ENCODE measurements at regions not wholly inside any gene's neighbourhood (a gene's known extent, or its start where the extent isn't known, plus 50 kb on each side); places are given as distances from the start of the nearest gene placed in this dataset.

DNA sequence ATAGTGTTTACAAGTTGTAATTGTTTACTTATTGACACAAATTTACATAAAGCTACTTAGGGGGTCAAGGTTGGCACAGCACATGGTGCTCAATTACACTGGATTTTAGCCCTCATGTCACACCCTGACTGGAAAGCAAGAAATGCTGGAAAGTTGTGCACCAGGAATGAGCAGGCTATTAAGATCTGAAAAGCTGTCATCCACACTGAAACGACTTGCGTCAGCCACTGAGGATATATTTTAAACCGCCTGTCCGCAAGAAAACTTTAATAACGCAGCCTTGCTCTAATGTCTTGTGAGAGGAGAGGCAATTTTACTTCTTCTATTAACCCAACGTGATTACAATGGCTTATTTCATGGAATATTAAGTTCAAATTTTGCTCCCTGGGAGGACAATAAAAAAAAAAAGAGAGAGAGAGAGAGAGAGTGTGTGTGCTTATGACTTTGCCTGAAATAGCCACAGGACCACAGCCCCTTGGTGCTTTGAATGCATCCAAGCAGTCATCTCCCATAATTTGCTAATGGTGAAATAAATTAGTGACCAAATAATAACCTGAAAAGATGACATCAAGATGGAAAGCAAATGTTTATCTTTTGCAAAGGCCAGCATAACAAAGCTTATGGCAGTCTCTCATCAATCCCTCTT lies 425.4 kb upstream of the PSMD7 start:
- TF ChIP-seq, protein P1, sequence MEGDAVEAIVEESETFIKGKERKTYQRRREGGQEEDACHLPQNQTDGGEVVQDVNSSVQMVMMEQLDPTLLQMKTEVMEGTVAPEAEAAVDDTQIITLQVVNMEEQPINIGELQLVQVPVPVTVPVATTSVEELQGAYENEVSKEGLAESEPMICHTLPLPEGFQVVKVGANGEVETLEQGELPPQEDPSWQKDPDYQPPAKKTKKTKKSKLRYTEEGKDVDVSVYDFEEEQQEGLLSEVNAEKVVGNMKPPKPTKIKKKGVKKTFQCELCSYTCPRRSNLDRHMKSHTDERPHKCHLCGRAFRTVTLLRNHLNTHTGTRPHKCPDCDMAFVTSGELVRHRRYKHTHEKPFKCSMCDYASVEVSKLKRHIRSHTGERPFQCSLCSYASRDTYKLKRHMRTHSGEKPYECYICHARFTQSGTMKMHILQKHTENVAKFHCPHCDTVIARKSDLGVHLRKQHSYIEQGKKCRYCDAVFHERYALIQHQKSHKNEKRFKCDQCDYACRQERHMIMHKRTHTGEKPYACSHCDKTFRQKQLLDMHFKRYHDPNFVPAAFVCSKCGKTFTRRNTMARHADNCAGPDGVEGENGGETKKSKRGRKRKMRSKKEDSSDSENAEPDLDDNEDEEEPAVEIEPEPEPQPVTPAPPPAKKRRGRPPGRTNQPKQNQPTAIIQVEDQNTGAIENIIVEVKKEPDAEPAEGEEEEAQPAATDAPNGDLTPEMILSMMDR (IDR thresholded peaks at IDR 0.05; ENCODE audit: control extremely low read depth, extremely low read depth, low read depth, missing control alignments): no peak
- CTCF ChIA-PET: no interaction called here
- POLR2A ChIA-PET: no interaction called here
- no peak for DNase-seq (ENCODE audit: extremely low spot score)

GRCh38 chr16:73869126-73869525 lies 427.5 kb upstream of the PSMD7 start:
- POLR2A ChIA-PET: no interaction called here

GRCh38 chr16:73864868-73865267 lies 431.7 kb upstream of the PSMD7 start:
- POLR2A ChIA-PET: no interaction called here
- CTCF ChIA-PET: interaction anchor here (2.4 kb wide), 1 partner anchor 18 kb away, joined by 8 read pairs; no protein-coding TSS in a partner anchor
- no peak for DNase-seq (ENCODE audit: extremely low spot score)
- TF ChIP-seq, protein P1 (IDR thresholded peaks at IDR 0.05; ENCODE audit: control extremely low read depth, extremely low read depth, low read depth, missing control alignments): no peak

More at GRCh38 chr16:73869126-73869525, 427.5 kb upstream of the PSMD7 start:
- TF ChIP-seq, protein P1 (IDR thresholded peaks at IDR 0.05; ENCODE audit: control extremely low read depth, extremely low read depth, low read depth, missing control alignments): no peak
- no peak for DNase-seq (ENCODE audit: extremely low spot score)
- CTCF ChIA-PET: interaction anchor here (1.1 to 2.2 kb wide), 3 partner anchors 9 to 12 kb away, joined by 3 to 7 read pairs (median 6); no protein-coding TSS in a partner anchor

DNA sequence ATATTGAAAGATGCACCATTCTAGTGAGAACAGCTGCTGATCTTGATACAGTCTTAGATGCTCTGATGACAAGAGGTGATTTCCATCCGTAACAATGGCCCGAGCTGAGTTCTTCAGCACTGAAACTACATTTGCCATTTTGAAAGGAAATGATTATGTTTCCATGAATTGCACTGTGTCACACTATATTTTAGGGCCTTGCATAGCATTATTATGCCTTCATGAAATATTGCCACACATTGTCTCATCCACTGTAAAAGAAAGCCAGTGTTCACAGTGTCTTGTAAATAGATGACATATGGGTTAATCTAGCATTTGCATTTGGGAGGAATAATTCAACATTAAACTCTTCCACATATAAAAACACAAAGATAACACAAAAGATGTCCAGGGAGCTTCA lies 438.3 kb upstream of the PSMD7 start:
- no peak for DNase-seq (ENCODE audit: extremely low spot score)
- ChIA-PET POLR2A (no interaction called here), CTCF (no interaction called here)
- TF ChIP-seq, protein P1 (IDR thresholded peaks at IDR 0.05; ENCODE audit: control extremely low read depth, extremely low read depth, low read depth, missing control alignments): no peak

- TF ChIP-seq, protein P1 (IDR thresholded peaks at IDR 0.05; ENCODE audit: control extremely low read depth, extremely low read depth, low read depth, missing control alignments): no peak
- CTCF ChIA-PET: no interaction called here
- POLR2A ChIA-PET: no interaction called here
- DNase-seq (ENCODE audit: extremely low spot score): no peak
Measured at GRCh38 chr16:73853968-73854367, 442.6 kb upstream of the PSMD7 start.

DNA sequence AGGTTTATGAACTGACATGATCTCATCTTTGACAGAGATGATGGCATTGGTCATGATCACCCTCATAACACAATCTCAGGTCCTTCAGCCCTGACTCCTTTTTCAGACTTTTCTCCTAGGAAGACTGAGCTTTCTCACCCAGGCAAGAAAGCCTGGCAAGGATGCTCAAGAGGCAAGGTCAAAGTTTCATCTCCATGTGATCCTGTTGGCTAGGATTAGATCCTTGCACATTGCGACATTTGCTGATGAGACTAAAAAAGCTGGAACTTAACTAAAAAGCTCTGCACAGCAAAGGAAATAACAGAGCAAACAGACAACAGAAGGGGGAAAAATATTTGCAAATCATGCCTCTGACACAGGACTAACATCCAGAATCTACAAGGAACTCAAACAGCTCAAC lies 444.1 kb upstream of the PSMD7 start:
- no peak for DNase-seq (ENCODE audit: extremely low spot score)
- ChIA-PET POLR2A (no interaction called here), CTCF (no interaction called here)
- TF ChIP-seq, protein P1 (IDR thresholded peaks at IDR 0.05; ENCODE audit: control extremely low read depth, extremely low read depth, low read depth, missing control alignments): no peak

Data from GM10248 (cell line).